ENCODE measurements at regions not wholly inside any gene's neighbourhood (a gene's known extent, or its start where the extent isn't known, plus 50 kb on each side); places are given as distances from the start of the nearest gene placed in this dataset.
"Not testable (repeated sequence)": the region's sequence is repeated elsewhere in the genome, so short reads cannot be mapped to it uniquely, and the experiment has no call there.

DNA sequence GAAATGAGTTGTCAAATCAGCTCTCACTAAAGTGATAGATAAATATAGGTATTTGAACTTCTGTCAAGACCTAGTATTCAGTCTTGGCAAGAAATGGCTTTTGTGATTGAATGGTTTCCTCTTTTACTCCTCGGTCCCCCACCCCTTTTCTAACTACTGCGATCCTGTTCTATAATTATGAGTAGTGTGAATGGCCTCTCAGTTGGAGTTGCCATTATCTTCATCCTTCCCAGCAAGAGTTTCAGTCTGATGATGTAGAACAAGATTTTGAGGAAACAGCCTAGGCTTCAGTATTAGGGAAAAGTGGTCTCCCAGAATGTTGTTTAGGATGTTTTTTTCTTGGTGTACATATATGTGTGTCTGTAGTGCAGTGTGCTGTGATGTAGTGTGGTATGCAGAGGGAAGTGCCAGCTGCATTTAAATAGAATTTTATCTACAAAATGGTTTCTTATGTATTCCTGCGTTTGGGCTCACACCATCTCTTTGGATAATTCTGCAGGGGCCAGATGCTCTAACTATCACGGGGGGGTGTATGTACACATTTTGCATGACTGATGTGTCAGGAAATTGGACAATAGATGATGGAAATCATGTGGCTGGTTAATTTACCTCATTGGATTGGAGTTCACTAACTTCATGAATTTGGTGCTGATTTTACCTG, 180.1 kb upstream of the MMS22L start:
- POLR2A ChIA-PET, result no interaction called here
- H3K4me1 Mint-ChIP-seq, result no peaks in the 10 kb centered on the region

GRCh38 chr6:97465877-97466561, 183.0 kb upstream of the MMS22L start:
- Mint-ChIP-seq H3K27me3 (no peaks in the 10 kb centered on the region), H3K4me1 (no peaks in the 10 kb centered on the region), H3K9me3 (no peaks in the 10 kb centered on the region), H3K27ac (no peak overlapping the region), H3K4me3 (no peak overlapping the region), H3K36me3 (no peaks in the 10 kb centered on the region)
- POLR2A ChIA-PET, result no interaction called here
- ATAC-seq (ENCODE audit: low read depth), result no peak
- no peak for DNase-seq

More for the DNA sequence above, 180.1 kb upstream of the MMS22L start:
- no peak overlapping the region for H3K27ac Mint-ChIP-seq
- H3K36me3 Mint-ChIP-seq, result no peaks in the 10 kb centered on the region
- no peaks in the 10 kb centered on the region for H3K9me3 Mint-ChIP-seq
- no peak overlapping the region for H3K4me3 Mint-ChIP-seq
- DNase-seq (no peak), ATAC-seq (ENCODE audit: low read depth) (no peak)
- no peaks in the 10 kb centered on the region for H3K27me3 Mint-ChIP-seq

GRCh38 chr6:97468981-97469380, 186.0 kb upstream of the MMS22L start:
- no peak overlapping the region for H3K4me3 Mint-ChIP-seq
- ATAC-seq (ENCODE audit: low read depth) (no peak), DNase-seq (no peak)
- no peaks in the 10 kb centered on the region for H3K36me3 Mint-ChIP-seq
- H3K4me1 Mint-ChIP-seq, result no peaks in the 10 kb centered on the region
- no peaks in the 10 kb centered on the region for H3K9me3 Mint-ChIP-seq
- H3K27ac Mint-ChIP-seq, result no peak overlapping the region
- H3K27me3 Mint-ChIP-seq, result no peaks in the 10 kb centered on the region
- POLR2A ChIA-PET, result no interaction called here

GRCh38 chr6:97469451-97469850, 186.4 kb upstream of the MMS22L start:
- no peaks in the 10 kb centered on the region for H3K36me3 Mint-ChIP-seq
- ATAC-seq (ENCODE audit: low read depth) (no peak), DNase-seq (no peak)
- H3K9me3 Mint-ChIP-seq, result no peaks in the 10 kb centered on the region
- no peak overlapping the region for H3K27ac Mint-ChIP-seq
- POLR2A ChIA-PET, result no interaction called here
- H3K4me1 Mint-ChIP-seq, result no peaks in the 10 kb centered on the region
- H3K27me3 Mint-ChIP-seq, result no peaks in the 10 kb centered on the region
- H3K4me3 Mint-ChIP-seq, result no peak overlapping the region

- Mint-ChIP-seq H3K9me3 (no peaks in the 10 kb centered on the region), H3K27ac (no peak overlapping the region), H3K4me3 (no peak overlapping the region), H3K4me1 (no peaks in the 10 kb centered on the region), H3K27me3 (no peaks in the 10 kb centered on the region), H3K36me3 (no peaks in the 10 kb centered on the region)
- no peak for DNase-seq
- POLR2A ChIA-PET, result no interaction called here
- ATAC-seq (ENCODE audit: low read depth), result no peak
These were observed 187.3 kb upstream of the MMS22L start for GRCh38 chr6:97470322-97470721.

GRCh38 chr6:97473979-97474378, 191.0 kb upstream of the MMS22L start:
- H3K27me3 Mint-ChIP-seq, result peaks cover 3% of the 10 kb centered on the region
- H3K4me1 Mint-ChIP-seq, result no peaks in the 10 kb centered on the region
- DNase-seq (no peak), ATAC-seq (ENCODE audit: low read depth) (no peak)
- no peaks in the 10 kb centered on the region for H3K9me3 Mint-ChIP-seq
- POLR2A ChIA-PET, result no interaction called here
- no peaks in the 10 kb centered on the region for H3K36me3 Mint-ChIP-seq
- H3K4me3 Mint-ChIP-seq, result no peak overlapping the region
- no peak overlapping the region for H3K27ac Mint-ChIP-seq

DNA sequence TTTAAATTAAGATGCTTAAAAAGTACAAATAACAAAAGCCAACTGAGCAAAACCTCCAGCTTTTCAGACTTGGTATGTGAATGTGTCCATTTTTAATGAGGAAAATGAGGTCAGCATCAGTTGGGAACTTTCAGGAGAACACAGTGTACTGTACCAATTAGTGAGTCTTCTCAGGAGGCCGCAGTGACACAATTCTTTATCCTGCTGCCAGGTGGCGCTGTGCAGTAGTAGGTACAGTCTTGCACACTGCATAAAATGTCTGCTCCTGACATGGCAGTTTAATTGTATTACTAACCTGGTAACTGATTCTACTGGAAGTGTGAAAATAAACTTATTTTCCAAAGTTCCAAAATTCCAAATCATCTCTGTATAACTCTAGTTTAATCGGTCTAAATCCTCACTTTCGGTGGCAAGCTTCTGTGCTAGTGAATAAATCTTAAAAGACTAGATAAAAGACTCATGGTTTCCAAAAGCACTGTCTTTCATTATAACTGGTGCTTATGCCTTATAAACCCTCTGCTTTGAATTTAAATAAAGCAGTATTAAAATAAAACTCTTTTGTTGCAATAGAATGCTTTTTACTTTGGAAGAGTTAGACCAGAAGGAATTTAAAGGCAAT, 214.8 kb upstream of the MMS22L start:
- peaks cover 12% of the 10 kb centered on the region for H3K27me3 Mint-ChIP-seq
- ATAC-seq (ENCODE audit: low read depth) (peak; percentile 92), DNase-seq (peak; percentile 57)
- no peaks in the 10 kb centered on the region for H3K9me3 Mint-ChIP-seq
- peaks cover 1% of the 10 kb centered on the region for H3K4me1 Mint-ChIP-seq
- POLR2A ChIA-PET, result no interaction called here
- H3K27ac Mint-ChIP-seq, result no peak overlapping the region
- no peaks in the 10 kb centered on the region for H3K36me3 Mint-ChIP-seq
- H3K4me3 Mint-ChIP-seq, result no peak overlapping the region

DNA sequence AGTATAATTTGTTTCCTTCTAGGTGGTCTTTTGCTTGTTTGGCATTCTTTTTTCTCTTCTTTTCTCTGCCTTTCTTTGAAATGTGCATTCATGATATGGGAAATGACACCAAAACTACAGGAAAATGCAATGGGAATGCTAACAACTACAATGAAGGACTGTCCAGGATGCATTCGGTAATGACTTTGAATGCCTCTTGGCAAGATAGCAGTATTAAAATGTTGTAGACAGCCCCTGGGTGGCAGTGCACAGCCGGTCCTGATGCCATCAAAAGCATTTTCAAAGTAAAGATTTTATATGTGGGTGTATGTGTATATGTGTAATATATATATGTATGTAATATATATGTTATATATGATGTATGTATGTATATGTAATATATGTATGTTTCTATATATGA, 218.8 kb upstream of the MMS22L start:
- peaks cover 12% of the 10 kb centered on the region for H3K27me3 Mint-ChIP-seq
- no peak overlapping the region for H3K27ac Mint-ChIP-seq
- peaks cover 1% of the 10 kb centered on the region for H3K4me1 Mint-ChIP-seq
- no peaks in the 10 kb centered on the region for H3K9me3 Mint-ChIP-seq
- H3K36me3 Mint-ChIP-seq, result no peaks in the 10 kb centered on the region
- DNase-seq (no peak), ATAC-seq (ENCODE audit: low read depth) (no peak)
- H3K4me3 Mint-ChIP-seq, result no peak overlapping the region
- POLR2A ChIA-PET, result no interaction called here

- POLR2A ChIA-PET, result no interaction called here
- Mint-ChIP-seq H3K27me3 (peaks cover 8% of the 10 kb centered on the region), H3K4me3 (no peak overlapping the region), H3K9me3 (no peaks in the 10 kb centered on the region), H3K36me3 (no peaks in the 10 kb centered on the region), H3K4me1 (no peaks in the 10 kb centered on the region), H3K27ac (no peak overlapping the region)
- DNase-seq (no peak), ATAC-seq (ENCODE audit: low read depth) (no peak)
These were observed 225.6 kb upstream of the MMS22L start for GRCh38 chr6:97508646-97509045.

DNA sequence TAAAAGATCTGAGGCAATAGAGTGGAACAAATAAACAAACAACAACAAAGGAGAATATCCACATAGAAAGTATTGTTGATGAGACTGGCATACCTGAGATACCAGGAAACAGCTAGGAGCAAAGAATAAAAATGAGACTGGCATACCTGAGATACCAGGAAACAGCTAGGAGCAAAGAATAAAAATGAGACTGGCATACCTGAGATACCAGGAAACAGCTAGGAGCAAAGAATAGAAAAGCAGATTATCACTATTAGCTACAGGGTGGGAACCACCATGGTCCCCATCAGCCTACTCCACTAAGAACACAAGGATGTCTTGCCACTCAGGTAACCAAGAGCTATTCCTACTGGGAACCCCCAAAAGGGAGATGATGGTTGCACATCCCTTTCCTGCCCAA, 230.2 kb upstream of the MMS22L start:
- H3K27ac Mint-ChIP-seq; POLR2A ChIA-PET; DNase-seq; H3K36me3 Mint-ChIP-seq; ATAC-seq (ENCODE audit: low read depth); H3K9me3 Mint-ChIP-seq; H3K4me3 Mint-ChIP-seq; H3K27me3 Mint-ChIP-seq; H3K4me1 Mint-ChIP-seq: not testable (repeated sequence)

- Mint-ChIP-seq H3K27me3 (peaks cover 2% of the 10 kb centered on the region), H3K36me3 (no peaks in the 10 kb centered on the region), H3K4me1 (no peaks in the 10 kb centered on the region), H3K4me3 (no peak overlapping the region), H3K27ac (no peak overlapping the region), H3K9me3 (no peaks in the 10 kb centered on the region)
- ATAC-seq (ENCODE audit: low read depth), result no peak
- POLR2A ChIA-PET, result no interaction called here
- no peak for DNase-seq
These were observed 241.8 kb upstream of the MMS22L start for GRCh38 chr6:97524811-97525210.

DNA sequence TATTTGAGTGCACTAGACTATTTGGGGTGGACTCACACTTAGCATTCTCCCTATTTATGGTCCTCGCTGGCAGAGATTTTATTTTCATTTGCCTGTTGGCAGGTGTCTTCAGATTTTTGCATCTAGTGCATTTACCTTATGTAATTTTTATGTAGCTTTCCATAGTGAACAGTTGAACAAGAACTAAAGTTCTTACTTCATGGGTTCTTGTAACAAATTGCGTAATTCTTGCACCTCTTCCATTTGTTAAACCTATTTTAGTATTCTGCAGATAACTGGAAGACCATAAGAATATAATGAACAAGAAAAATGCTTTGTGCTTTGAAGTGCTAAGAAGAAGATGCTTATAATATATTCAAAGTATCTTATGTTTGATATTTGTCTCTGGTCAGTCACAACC, 252.8 kb upstream of the MMS22L start:
- Mint-ChIP-seq H3K4me1 (no peaks in the 10 kb centered on the region), H3K4me3 (no peak overlapping the region), H3K27ac (no peak overlapping the region), H3K9me3 (no peaks in the 10 kb centered on the region), H3K27me3 (peaks cover 2% of the 10 kb centered on the region), H3K36me3 (no peaks in the 10 kb centered on the region)
- ATAC-seq (ENCODE audit: low read depth) (no peak), DNase-seq (no peak)
- POLR2A ChIA-PET, result no interaction called here

- POLR2A ChIA-PET, result no interaction called here
- no peaks in the 10 kb centered on the region for H3K27me3 Mint-ChIP-seq
These were observed 265.3 kb upstream of the MMS22L start for GRCh38 chr6:97548354-97548753.

GRCh38 chr6:97557355-97557754, 274.3 kb upstream of the MMS22L start:
- DNase-seq (no peak), ATAC-seq (ENCODE audit: low read depth) (no peak)
- Mint-ChIP-seq H3K4me3 (no peak overlapping the region), H3K9me3 (no peaks in the 10 kb centered on the region), H3K27ac (no peak overlapping the region), H3K36me3 (no peaks in the 10 kb centered on the region), H3K4me1 (no peaks in the 10 kb centered on the region), H3K27me3 (peaks cover under 1% of the 10 kb centered on the region)
- POLR2A ChIA-PET, result no interaction called here

More at GRCh38 chr6:97548354-97548753, 265.3 kb upstream of the MMS22L start:
- no peak overlapping the region for H3K4me3 Mint-ChIP-seq
- H3K27ac Mint-ChIP-seq, result no peak overlapping the region
- DNase-seq, result no peak
- no peak for ATAC-seq (ENCODE audit: low read depth)
- H3K36me3 Mint-ChIP-seq, result no peaks in the 10 kb centered on the region
- H3K9me3 Mint-ChIP-seq, result peaks cover 2% of the 10 kb centered on the region
- no peaks in the 10 kb centered on the region for H3K4me1 Mint-ChIP-seq
